ENCODE measurements at regions not wholly inside any gene's neighbourhood (a gene's known extent, or its start where the extent isn't known, plus 50 kb on each side); places are given as distances from the start of the nearest gene placed in this dataset.
"Not testable (repeated sequence)": the region's sequence is repeated elsewhere in the genome, so short reads cannot be mapped to it uniquely, and the experiment has no call there.

GRCh38 chr21:23822760-23823159 lies 1784.5 kb downstream of the MRPL39 start:
- TF ChIP-seq CTCF (IDR thresholded peaks at IDR 0.05; ENCODE audit: low read depth, low read length), result no peak
- DNase-seq, result no peak
- Histone ChIP-seq H3K4me1 (no peaks in the 10 kb centered on the region), H3K9me3 (no peaks in the 10 kb centered on the region), H3K27me3 (no peaks in the 10 kb centered on the region), H3K4me3 (ENCODE audit: low read depth, low read length) (no peak overlapping the region), H3K36me3 (no peaks in the 10 kb centered on the region)

GRCh38 chr21:23817337-23817736 lies 1789.9 kb downstream of the MRPL39 start:
- no peak for DNase-seq
- no peaks in the 10 kb centered on the region; the same call in 1 of the 2 replicates for H3K4me1 ChIP-seq
- TF ChIP-seq CTCF (IDR thresholded peaks at IDR 0.05; ENCODE audit: low read depth, low read length), result no peak
- H3K4me3 ChIP-seq (ENCODE audit: low read depth, low read length), result no peak overlapping the region
- H3K9me3 ChIP-seq, result no peaks in the 10 kb centered on the region
- no peaks in the 10 kb centered on the region for H3K36me3 ChIP-seq
- H3K27me3 ChIP-seq, result no peaks in the 10 kb centered on the region

- TF ChIP-seq CTCF (IDR thresholded peaks at IDR 0.05; ENCODE audit: low read depth, low read length), result no peak
- no peak overlapping the region for H3K4me3 ChIP-seq (ENCODE audit: low read depth, low read length)
- no peaks in the 10 kb centered on the region for H3K36me3 ChIP-seq
- peaks cover 3% of the 10 kb centered on the region; the same call in 1 of the 2 replicates for H3K4me1 ChIP-seq
- no peak for DNase-seq
- H3K9me3 ChIP-seq, result no peaks in the 10 kb centered on the region
- no peaks in the 10 kb centered on the region for H3K27me3 ChIP-seq
These were observed 1794.8 kb downstream of the MRPL39 start for GRCh38 chr21:23812485-23812884.

- DNase-seq, result no peak
- Histone ChIP-seq H3K4me3 (ENCODE audit: low read depth, low read length) (no peak overlapping the region), H3K27me3 (no peaks in the 10 kb centered on the region), H3K4me1 (peaks cover 3% of the 10 kb centered on the region; the same call in 1 of the 2 replicates), H3K9me3 (no peaks in the 10 kb centered on the region), H3K36me3 (no peaks in the 10 kb centered on the region)
- no peak for TF ChIP-seq CTCF (IDR thresholded peaks at IDR 0.05; ENCODE audit: low read depth, low read length)
These were observed 1795.5 kb downstream of the MRPL39 start for GRCh38 chr21:23811805-23812204.

DNA sequence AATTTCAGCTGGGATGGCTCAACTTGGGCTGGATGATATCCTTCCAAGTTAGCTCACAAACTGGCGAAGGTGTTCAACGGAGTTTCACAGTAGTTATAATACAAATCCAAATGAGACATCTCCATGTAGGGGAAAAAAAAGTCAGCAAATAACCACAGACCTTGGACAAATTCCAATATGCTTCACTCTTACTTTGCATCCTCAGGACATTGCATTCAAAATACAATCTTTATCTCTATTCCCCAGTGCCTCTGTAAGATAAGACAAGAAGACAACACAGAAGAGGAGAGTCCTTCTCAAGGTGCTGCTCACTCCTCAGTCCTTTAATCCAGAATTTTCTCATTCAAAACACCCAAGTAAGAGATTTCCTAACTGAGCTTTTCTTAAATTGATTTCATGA lies 1797.7 kb downstream of the MRPL39 start:
- Histone ChIP-seq H3K36me3 (no peaks in the 10 kb centered on the region), H3K4me1 (peaks cover 3% of the 10 kb centered on the region; the same call in 1 of the 2 replicates), H3K27me3 (no peaks in the 10 kb centered on the region), H3K4me3 (ENCODE audit: low read depth, low read length) (no peak overlapping the region), H3K9me3 (no peaks in the 10 kb centered on the region)
- TF ChIP-seq CTCF (IDR thresholded peaks at IDR 0.05; ENCODE audit: low read depth, low read length), result no peak
- DNase-seq, result no peak

DNA sequence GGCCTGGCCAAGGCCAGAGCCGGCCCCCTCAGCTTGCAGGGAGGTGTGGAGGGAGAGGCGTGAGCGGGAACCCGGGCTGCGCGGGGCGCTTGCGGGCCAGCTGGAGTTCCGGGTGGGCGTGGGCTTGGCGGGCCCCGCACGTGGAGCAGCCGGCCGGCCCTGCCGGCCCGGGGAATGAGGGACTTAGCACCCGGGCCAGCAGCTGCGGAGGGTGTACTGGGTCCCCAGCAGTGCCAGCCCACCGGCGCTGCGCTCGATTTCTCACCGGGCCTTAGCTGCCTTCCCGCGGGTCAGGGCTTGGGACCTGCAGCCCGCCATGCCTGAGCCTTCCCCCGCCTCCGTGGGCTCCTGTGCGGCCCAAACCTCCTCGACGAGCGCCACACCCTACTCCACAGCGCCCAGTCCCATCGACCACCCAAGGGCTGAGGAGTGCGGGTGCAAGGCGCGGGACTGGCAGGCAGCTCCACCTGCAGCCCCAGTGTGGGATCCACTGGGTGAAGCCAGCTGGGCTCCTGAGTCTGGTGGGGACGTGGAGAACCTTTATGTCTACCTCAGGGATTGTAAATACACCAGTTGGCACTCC lies 1800.2 kb downstream of the MRPL39 start:
- H3K4me1 ChIP-seq; H3K4me3 ChIP-seq (ENCODE audit: low read depth, low read length); H3K27me3 ChIP-seq; H3K9me3 ChIP-seq; DNase-seq; H3K36me3 ChIP-seq: not testable (repeated sequence)

DNA sequence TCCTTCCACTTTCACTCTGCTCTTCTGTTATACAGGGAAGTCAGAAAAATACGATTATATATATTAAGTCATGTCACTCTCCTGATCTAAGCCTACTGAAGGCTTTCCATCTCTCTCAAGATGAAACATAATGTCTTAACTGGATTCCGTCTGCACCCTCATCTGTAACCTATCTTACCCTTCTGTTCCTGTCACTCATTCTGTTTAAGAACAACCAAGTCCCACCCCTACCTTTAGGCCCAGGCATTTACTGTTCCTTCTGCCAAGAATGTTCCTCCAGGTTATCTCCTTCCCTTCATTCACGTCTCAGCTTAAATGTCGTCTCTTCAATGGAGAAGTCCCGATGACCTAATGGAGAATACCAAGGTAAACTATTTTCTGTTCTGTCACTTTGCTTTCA lies 1802.4 kb downstream of the MRPL39 start:
- no peaks in the 10 kb centered on the region for H3K9me3 ChIP-seq
- no peaks in the 10 kb centered on the region for H3K27me3 ChIP-seq
- TF ChIP-seq CTCF (IDR thresholded peaks at IDR 0.05; ENCODE audit: low read depth, low read length), result no peak
- H3K4me3 ChIP-seq (ENCODE audit: low read depth, low read length), result no peak overlapping the region
- H3K36me3 ChIP-seq, result no peaks in the 10 kb centered on the region
- DNase-seq, result no peak
- peaks cover 10% of the 10 kb centered on the region for H3K4me1 ChIP-seq
